Hepatocyte (in vitro differentiated cells): ENCODE measurements at regions not wholly inside any gene's neighbourhood (a gene's known extent, or its start where the extent isn't known, plus 50 kb on each side); places are given as distances from the start of the nearest gene placed in this dataset.

Experiments
- CTCF ChIP-seq: fragments of 200-600 bp; sonication (generic); IDR thresholded peaks from 2 replicates; pipeline ENCODE4 v1.5.1; 2016; ENCODE audit warnings: antibody characterized with exemption, mild to moderate bottlenecking; ENCODE audit not compliant: poor library complexity
- EZH2 ChIP-seq: fragments of 200-600 bp; sonication (generic); IDR thresholded peaks from 2 replicates; pipeline ENCODE4 v1.6.1; 2016; ENCODE audit warnings: antibody characterized with exemption, mild to moderate bottlenecking, borderline replicate concordance
- EZH2phosphoT487 ChIP-seq: fragments of 200-600 bp; sonication (generic); IDR thresholded peaks from one replicate; pipeline ENCODE4 v1.6.1; 2018; ENCODE audit warnings: antibody characterized with exemption, mild to moderate bottlenecking, low read depth, moderate library complexity; ENCODE audit not compliant: unreplicated experiment, severe bottlenecking

- no peak for TF ChIP-seq EZH2phosphoT487
- TF ChIP-seq CTCF = no peak
- TF ChIP-seq EZH2 = no peak
Observed at GRCh38 chr3:162021206-162021605, 524.6 kb downstream of the OTOL1 start.
